UCSD-AML1 (cell line): ENCODE measurements at regions not wholly inside any gene's neighbourhood (a gene's known extent, or its start where the extent isn't known, plus 50 kb on each side); places are given as distances from the start of the nearest gene placed in this dataset.

ENCODE experiments used
- DNase-seq: peaks from one replicate; lab custom pipeline; 2025; ENCODE audit not compliant: unreplicated experiment; lab: John Stamatoyannopoulos, UW

DNA sequence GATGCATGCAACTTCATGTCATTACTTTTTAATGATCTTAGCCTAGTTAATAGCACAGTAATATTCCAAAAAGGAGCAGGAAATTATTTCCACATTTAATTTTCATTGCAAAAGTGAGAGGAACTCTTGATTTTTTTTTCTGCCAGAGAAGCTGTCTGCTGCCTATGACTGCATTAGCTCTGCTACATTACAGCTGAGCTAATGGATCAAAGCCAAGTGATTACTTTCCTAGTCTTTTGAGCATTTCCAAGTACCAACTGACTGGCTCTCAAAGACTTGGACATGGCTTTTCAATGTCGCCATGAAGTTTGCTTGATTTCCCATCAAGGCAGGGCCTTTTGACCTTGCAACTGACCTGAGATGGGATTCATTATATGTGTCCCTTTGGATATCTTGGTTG is 356.6 kb upstream of the XYLT1 start:
- no peak for DNase-seq

DNA sequence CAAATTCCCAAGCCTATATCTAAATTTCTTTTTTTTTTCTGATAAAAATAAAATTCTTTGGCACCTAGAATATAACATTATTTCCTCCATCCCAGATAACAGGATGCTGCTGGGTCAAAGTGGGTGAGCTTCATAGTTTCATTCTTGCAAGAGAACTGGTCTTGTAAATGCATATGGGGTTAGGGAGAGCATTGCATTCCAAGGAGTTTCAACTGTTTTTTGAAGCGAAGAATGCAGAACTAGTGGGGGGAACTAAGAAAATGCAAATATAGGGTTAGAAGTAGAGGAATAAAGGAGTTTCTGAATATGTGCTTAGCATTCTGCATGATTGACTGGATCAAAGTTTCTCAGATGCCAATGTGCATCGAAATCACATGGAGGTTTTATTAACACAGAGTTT is 347.2 kb upstream of the XYLT1 start:
- DNase-seq: no peak

- no peak for DNase-seq
Observed at GRCh38 chr16:17817260-17817659, 346.5 kb upstream of the XYLT1 start.

DNA sequence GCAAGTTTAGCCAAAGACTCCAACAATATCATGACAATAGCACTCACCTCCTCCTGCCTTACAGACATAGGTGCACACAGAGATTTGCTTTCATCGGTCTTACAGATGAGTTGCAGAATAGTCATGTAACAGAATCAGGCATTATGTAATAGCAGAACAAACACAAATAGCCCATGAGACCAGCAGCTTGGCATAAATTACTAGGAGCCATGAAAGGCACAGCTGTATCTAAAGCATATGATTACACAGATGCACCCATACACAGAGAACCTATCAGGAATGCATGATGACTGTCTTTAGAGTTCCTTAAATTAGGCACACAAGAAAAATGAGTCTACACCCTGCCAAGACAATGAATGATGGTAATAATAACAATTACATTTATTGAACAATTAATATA is 342.0 kb upstream of the XYLT1 start:
- no peak for DNase-seq

GRCh38 chr16:17804857-17805256 is 334.1 kb upstream of the XYLT1 start:
- DNase-seq: no peak

GRCh38 chr16:17803625-17804410 is 333.1 kb upstream of the XYLT1 start:
- no peak for DNase-seq

GRCh38 chr16:17802571-17802970 is 331.8 kb upstream of the XYLT1 start:
- no peak for DNase-seq

GRCh38 chr16:17801068-17801467 is 330.3 kb upstream of the XYLT1 start:
- no peak for DNase-seq

DNA sequence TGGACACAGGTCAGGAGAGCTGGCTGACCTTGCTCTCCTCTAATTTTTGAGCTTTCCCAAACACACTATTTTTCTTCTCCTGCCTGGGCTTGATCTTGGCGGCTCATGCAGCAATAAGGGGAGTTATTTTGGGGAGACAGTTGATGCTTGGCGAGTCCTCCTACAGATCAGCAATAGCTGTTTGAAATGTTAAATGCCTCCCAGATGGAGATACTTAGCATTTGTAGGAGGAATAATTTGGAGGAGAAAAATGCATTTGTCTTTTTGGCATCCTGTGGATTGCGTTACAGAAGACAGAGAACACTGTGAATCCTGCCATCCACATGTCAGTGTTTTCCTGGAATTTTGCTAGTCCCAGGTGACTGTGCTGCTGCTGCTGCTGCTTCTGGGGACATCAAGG is 328.0 kb upstream of the XYLT1 start:
- DNase-seq: no peak

DNA sequence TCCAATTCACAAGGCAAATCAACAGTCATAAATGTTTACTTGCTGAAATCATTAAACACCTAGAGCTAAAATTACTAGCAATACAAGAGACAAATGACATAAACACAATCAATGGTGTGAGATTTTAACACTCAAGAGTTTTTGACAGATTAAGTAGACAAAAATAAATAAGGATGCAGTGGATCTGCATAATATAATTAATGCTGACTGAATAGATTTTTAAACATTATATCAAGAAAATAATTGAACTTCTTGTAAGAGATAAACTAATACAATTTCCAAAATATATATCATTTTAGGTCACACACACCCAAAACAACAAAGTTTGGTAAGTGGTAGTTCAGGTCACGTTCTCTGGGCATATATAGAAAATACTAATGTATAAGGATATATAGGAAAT is 322.6 kb upstream of the XYLT1 start:
- no peak for DNase-seq

GRCh38 chr16:17784073-17784472 is 313.3 kb upstream of the XYLT1 start:
- DNase-seq: no peak

DNA sequence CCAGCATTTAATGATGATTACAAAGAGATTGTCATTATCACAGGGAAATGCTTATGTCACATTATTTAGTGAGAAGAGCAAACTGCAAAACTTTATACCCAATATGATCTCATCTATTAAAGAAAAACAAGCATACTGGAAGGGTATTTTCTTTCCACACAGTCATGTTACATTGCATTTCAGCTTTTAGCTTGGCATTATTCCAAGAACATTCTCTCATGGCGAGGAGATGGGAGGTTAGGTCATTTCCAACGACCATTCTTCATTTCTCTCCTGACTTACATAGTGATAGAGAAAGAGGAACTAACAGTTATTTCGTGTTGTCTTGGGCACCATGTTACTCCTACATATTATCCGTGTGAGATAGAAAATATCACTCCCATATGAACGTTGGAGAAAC is 309.4 kb upstream of the XYLT1 start:
- no peak for DNase-seq

DNA sequence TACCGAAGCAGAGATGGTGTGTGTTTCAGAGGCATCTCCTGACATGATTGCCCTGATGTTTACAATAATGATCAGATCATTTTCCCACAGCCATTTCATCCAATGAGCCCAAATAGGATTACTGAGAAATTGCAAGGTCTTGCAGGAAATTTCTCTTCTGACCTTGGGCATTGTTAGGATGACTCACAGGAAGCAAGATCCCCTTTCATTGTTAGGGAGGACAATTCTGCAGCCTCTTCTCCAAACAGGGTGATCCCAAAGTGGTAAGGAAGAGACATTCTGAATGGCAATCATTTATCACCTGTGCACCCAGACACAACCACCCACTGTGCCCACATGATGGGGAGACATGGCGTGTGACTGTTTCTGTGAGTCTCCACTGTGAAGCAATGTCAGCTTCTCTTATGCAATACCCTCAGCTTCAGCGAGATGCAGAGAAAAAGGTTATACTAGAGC is 306.7 kb upstream of the XYLT1 start:
- DNase-seq: no peak

- DNase-seq: no peak
Observed at GRCh38 chr16:17776888-17777287, 306.1 kb upstream of the XYLT1 start.

DNA sequence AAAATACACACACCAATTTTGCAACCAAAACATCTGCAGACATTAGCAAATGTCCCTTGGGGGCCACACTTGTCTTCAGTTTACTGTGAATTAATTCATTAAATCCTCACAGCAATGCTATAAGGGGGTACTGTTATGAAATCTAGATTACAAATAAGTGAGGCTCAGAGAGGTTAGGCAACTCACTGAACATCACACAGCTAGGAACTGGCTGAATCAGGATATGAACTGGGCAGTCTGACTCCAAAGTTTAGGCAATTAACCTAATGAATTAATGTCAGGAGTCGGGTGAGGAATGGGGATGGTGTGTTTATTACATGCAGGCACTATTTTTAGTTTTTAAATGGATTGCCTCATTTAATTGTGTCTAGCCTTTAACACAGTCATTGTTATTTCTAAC is 305.7 kb upstream of the XYLT1 start:
- DNase-seq: no peak

- no peak for DNase-seq
Observed at GRCh38 chr16:17775061-17775460, 304.3 kb upstream of the XYLT1 start.

DNA sequence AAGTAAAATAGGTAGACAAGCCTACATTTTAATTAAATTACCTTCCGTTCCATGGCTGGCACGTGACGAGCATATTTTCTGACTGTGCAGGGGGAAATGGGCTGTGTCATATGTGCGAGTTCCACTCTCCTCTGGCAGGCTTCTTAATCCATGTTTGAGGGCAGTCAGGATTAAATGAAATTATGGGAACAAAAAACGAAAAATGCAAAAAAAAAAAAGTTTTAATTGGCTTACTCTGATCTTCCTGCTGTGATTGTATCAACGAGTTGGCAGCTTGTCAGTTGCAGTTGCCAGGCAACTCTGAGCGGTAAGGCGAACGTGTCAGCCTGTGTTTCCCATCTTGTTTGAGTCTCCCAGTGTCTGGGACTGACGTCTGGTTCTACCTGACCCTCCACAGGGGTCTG is 302.9 kb upstream of the XYLT1 start:
- no peak for DNase-seq

DNA sequence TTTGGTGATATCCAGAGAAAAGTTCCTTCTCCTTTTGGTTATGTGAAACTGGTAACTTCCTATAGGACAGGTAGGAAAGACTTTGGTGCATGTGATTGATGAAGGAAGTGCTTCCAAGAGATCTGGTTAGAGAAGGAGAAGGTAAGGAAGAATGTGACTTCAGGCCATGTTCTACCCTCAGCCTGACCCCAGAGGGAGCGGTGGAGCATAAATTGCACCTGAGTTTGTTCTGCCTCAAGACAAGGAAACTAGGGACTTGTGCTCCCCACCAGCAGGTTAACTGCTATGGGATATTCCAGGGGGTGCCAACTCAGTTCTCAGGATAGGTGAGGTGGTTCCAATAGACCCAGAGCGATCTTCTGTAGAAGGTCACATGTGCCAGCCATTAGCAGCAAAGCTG is 299.3 kb upstream of the XYLT1 start:
- DNase-seq: no peak

GRCh38 chr16:17769065-17769464 is 298.3 kb upstream of the XYLT1 start:
- DNase-seq: no peak

- no peak for DNase-seq
Observed at GRCh38 chr16:17768257-17768656, 297.5 kb upstream of the XYLT1 start.

DNA sequence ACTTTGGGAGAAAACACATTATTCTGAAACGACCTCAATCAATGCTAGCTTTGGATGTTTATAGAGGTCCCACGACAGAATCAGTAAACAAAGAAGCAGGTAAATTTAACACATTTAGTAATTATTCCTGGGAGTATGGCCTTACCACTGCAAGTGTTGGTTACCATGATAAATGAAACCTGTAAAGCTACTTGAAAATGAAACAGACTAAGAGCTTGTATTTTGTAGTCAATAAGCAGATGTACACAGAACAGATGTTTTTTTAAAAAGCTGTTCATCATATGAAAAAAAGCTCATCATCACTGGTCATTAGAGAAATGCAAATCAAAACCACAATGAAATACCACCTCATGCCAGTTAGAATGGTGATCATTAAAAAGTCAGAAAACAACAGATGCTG is 295.3 kb upstream of the XYLT1 start:
- DNase-seq: no peak

DNA sequence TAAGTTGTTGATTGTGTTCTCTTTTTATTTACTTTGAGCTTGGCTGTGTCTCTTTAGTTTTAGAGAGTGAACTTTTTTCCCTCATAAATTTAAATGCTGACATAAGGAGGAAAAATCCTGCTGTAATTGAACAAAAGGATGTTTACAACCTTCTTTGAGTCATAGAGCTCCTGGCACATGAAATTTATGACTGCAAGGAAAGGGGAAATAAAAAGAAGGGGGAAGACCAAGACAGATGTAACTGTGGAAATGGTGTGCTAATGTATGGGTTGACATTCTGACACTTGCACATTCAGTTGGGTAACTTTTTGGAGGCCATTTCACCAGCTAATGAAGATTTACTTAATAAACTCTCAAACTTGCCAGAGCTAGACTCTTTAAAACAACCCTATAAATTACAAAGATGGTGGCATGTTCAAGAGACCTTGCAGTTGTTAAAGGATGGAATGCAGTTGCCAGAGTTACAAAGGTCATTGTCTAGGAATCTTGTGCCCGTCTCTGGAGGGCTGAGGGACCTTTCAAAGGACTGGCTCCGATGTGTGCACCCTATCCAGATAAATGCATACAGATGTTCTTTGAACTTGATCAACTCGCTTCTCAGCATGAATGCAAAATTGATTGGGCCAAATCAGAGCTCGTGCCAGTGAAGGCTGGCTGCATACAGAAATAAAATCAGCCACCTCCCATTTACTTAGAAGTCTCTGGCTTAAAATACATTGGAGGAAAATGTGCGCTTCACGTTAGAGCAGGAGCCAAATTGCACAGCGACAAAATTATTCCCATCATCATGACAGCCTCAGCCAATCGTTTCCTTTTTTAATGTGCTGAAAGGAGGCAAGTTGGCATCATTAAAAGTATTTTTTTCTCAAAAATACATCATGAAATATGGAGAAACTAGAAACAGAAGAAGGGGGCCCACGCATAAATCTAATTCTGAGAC is 289.0 kb upstream of the XYLT1 start:
- DNase-seq: no peak
